Subcutaneous abdominal adipose tissue (tissue), 5 donors: ENCODE measurements at regions not wholly inside any gene's neighbourhood (a gene's known extent, or its start where the extent isn't known, plus 50 kb on each side); places are given as distances from the start of the nearest gene placed in this dataset.
"Not testable (repeated sequence)": the region's sequence is repeated elsewhere in the genome, so short reads cannot be mapped to it uniquely, and the experiment has no call there.

Source experiments
- H3K27ac ChIP-seq: one replicate; pipeline ENCODE4 v1.7.0; 2013; ENCODE audit warnings: low read depth, mild to moderate bottlenecking, inconsistent platforms, low read length, moderate library complexity
- H3K27me3 ChIP-seq, 5 donors: one replicate each; pipeline ENCODE4 v1.7.0; 2013; ENCODE audit warnings: low read length in 5 of 5, inconsistent platforms in 1 of 5; ENCODE audit not compliant: control insufficient read depth in 5 of 5, insufficient read depth in 4 of 5
- H3K36me3 ChIP-seq, 5 donors: one replicate each; pipeline ENCODE4 v1.7.0; 2013; ENCODE audit warnings: low read length in 5 of 5; ENCODE audit not compliant: control insufficient read depth in 5 of 5, insufficient read depth in 5 of 5
- H3K4me1 ChIP-seq, 5 donors: one replicate each; pipeline ENCODE4 v1.7.0; 2013; ENCODE audit warnings: low read length in 5 of 5, mild to moderate bottlenecking in 3 of 5, moderate library complexity in 1 of 5; ENCODE audit not compliant: control insufficient read depth in 5 of 5, insufficient read depth in 5 of 5
- H3K4me3 ChIP-seq, 5 donors: one replicate each; pipeline ENCODE4 v1.7.0; 2013; ENCODE audit warnings: low read length in 5 of 5, low read depth in 1 of 5
- H3K9ac ChIP-seq, 5 donors: one replicate each; pipeline ENCODE4 v1.7.0; 2013; ENCODE audit warnings: low read length in 5 of 5, mild to moderate bottlenecking in 4 of 5, moderate library complexity in 3 of 5
- H3K9me3 ChIP-seq, 5 donors: one replicate each; pipeline ENCODE4 v1.7.0; 2013; ENCODE audit warnings: low read length in 5 of 5; ENCODE audit not compliant: control insufficient read depth in 5 of 5
- donor health status: healthy.
- donor health status: healthy.
- donor health status: healthy.
- donor health status: healthy.
- donor health status: healthy.

GRCh38 chr4:66931981-66932380, 613.3 kb downstream of the CENPC start:
- not testable (repeated sequence) for H3K27ac ChIP-seq, H3K36me3 ChIP-seq, H3K4me1 ChIP-seq, H3K9ac ChIP-seq, H3K9me3 ChIP-seq, H3K27me3 ChIP-seq, H3K4me3 ChIP-seq

DNA sequence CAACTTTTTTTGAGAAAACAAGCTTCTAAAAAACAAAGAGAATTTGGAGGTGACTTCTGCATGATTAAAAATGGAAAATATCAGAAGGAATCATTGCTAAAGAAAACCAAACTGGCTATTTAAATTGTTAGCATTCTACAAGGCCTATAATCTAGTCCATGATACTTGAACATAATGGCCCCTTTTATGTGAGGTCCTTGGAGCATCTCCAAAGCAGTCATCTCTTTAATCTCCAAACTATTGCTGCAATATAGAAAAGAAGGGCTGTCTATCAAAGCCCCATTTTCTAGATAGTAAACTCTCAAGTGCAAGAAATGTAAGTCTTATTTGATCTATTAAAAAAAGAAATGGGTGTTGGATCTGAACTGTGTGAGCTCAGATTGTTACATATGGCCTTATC, 615.1 kb downstream of the CENPC start:
- Histone ChIP-seq H3K36me3 (no peaks in the 10 kb centered on the region), H3K4me3 (no peak overlapping the region), H3K9ac (no peak overlapping the region), H3K4me1 (no peaks in the 10 kb centered on the region), H3K27me3 (no peaks in the 10 kb centered on the region), H3K27ac (no peak overlapping the region), H3K9me3 (no peaks in the 10 kb centered on the region)

- no peak overlapping the region for H3K9ac ChIP-seq
- H3K27ac ChIP-seq, result no peak overlapping the region
- H3K4me3 ChIP-seq, result no peak overlapping the region
- no peaks in the 10 kb centered on the region for H3K4me1 ChIP-seq
- no peaks in the 10 kb centered on the region for H3K27me3 ChIP-seq
- no peaks in the 10 kb centered on the region for H3K9me3 ChIP-seq
- no peaks in the 10 kb centered on the region for H3K36me3 ChIP-seq
Measured at GRCh38 chr4:66929748-66930147, 615.6 kb downstream of the CENPC start.

- not testable (repeated sequence) for H3K27me3 ChIP-seq, H3K4me3 ChIP-seq, H3K4me1 ChIP-seq, H3K27ac ChIP-seq, H3K9me3 ChIP-seq, H3K9ac ChIP-seq, H3K36me3 ChIP-seq
Measured at GRCh38 chr4:66928881-66929280, 616.4 kb downstream of the CENPC start.

- Histone ChIP-seq H3K36me3 (no peaks in the 10 kb centered on the region), H3K27me3 (no peaks in the 10 kb centered on the region), H3K27ac (no peak overlapping the region), H3K4me1 (no peaks in the 10 kb centered on the region), H3K9me3 (no peaks in the 10 kb centered on the region), H3K9ac (no peak overlapping the region), H3K4me3 (no peak overlapping the region)
Measured at GRCh38 chr4:66927937-66928336, 617.4 kb downstream of the CENPC start.

- H3K9ac ChIP-seq, result no peak overlapping the region
- H3K4me3 ChIP-seq, result no peak overlapping the region
- no peaks in the 10 kb centered on the region for H3K4me1 ChIP-seq
- no peaks in the 10 kb centered on the region for H3K36me3 ChIP-seq
- no peaks in the 10 kb centered on the region for H3K9me3 ChIP-seq
- no peak overlapping the region for H3K27ac ChIP-seq
- H3K27me3 ChIP-seq, result no peaks in the 10 kb centered on the region
Measured at GRCh38 chr4:66926687-66927086, 618.6 kb downstream of the CENPC start.

DNA sequence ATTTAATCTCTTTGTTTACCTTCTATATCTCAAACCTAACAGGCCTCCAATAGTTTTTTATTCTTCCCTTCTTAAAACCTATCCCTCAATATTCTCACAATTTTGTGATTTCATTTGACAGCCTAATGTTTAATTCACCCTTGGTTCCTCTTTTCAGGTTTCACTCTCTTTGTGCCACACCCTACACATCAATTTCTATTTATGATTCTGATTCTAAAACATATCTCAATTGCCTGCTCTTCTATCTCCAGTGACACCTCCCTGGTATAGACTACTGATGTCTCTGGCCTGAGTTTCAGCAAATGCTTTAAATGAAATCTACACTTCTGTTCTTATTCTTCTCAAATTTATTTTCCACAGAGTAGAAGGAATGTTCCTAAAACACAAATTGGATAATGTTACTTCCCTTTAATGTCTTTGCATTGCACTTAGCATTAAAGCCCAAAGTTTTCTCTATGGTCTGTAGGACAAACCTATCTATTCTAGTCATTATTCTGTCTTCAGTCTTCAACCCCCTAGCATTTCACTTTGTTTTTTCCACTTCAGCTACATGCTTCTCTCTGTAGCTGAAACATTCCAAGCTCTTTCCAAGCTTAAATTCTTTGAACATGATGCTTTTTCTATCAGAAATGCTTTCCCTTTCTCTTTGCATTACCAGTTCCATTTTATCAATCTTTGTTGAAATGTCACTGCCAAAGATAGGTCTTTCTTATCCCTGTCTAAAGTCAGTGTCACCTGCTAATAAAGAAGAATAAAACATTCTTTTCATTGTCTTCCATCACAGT, 622.0 kb downstream of the CENPC start:
- H3K4me3 ChIP-seq, result no peak overlapping the region
- H3K9ac ChIP-seq, result no peak overlapping the region
- no peaks in the 10 kb centered on the region for H3K4me1 ChIP-seq
- no peaks in the 10 kb centered on the region for H3K36me3 ChIP-seq
- no peaks in the 10 kb centered on the region for H3K27me3 ChIP-seq
- H3K9me3 ChIP-seq, result no peaks in the 10 kb centered on the region
- no peak overlapping the region for H3K27ac ChIP-seq

GRCh38 chr4:66921433-66921832, 623.9 kb downstream of the CENPC start:
- H3K36me3 ChIP-seq, result no peaks in the 10 kb centered on the region
- no peak overlapping the region for H3K9ac ChIP-seq
- no peaks in the 10 kb centered on the region for H3K4me1 ChIP-seq
- H3K9me3 ChIP-seq, result no peaks in the 10 kb centered on the region
- H3K4me3 ChIP-seq, result no peak overlapping the region
- H3K27me3 ChIP-seq, result no peaks in the 10 kb centered on the region
- H3K27ac ChIP-seq, result no peak overlapping the region

- H3K9ac ChIP-seq, result no peak overlapping the region
- no peaks in the 10 kb centered on the region for H3K36me3 ChIP-seq
- H3K4me1 ChIP-seq, result no peaks in the 10 kb centered on the region
- no peaks in the 10 kb centered on the region for H3K9me3 ChIP-seq
- no peaks in the 10 kb centered on the region for H3K27me3 ChIP-seq
- H3K4me3 ChIP-seq, result no peak overlapping the region
- H3K27ac ChIP-seq, result no peak overlapping the region
Measured at GRCh38 chr4:66920514-66920913, 624.8 kb downstream of the CENPC start.

- Histone ChIP-seq H3K4me3 (no peak overlapping the region), H3K4me1 (no peaks in the 10 kb centered on the region), H3K27ac (no peak overlapping the region), H3K27me3 (no peaks in the 10 kb centered on the region), H3K9me3 (no peaks in the 10 kb centered on the region), H3K36me3 (no peaks in the 10 kb centered on the region), H3K9ac (no peak overlapping the region)
Measured at GRCh38 chr4:66911880-66912279, 633.4 kb downstream of the CENPC start.
